ENCODE measurements at regions not wholly inside any gene's neighbourhood (a gene's known extent, or its start where the extent isn't known, plus 50 kb on each side); places are given as distances from the start of the nearest gene placed in this dataset.

DNA sequence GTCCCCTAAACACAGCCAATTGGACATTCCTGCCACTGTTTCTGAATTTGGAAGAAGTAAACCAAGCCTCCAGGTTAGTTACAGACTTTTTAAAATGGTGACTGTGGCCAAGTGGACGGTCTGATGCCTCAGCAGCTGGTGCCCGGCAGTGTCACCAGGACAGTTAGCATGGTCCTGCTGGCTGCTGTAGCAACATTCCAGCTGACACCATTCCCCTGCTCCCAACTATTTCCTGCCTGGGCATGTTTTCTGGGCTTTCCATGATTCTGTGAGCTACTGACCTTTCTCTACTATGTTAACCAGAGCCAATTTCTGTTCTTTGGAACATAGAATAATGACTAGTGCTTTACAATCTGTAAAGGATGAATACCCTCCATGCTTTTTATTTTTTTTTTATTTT lies 95.0 kb downstream of the TLR5 start:
- no peak overlapping the region for H3K27ac ChIP-seq (ENCODE audit: low read depth, low read length)
- H3K27me3 ChIP-seq (ENCODE audit: insufficient read depth, low read length) = peaks cover 13% of the 10 kb centered on the region
- H3K79me2 ChIP-seq (ENCODE audit: insufficient read depth, low read length) = no peaks in the 10 kb centered on the region
- H3K9me3 ChIP-seq (ENCODE audit: low read depth, low read length) = no peaks in the 10 kb centered on the region
- H3K4me2 ChIP-seq (ENCODE audit: insufficient read depth, low read length) = no peak overlapping the region
- H3K36me3 ChIP-seq (ENCODE audit: insufficient read depth, low read length) = no peaks in the 10 kb centered on the region
- peaks cover 3% of the 10 kb centered on the region for H3K4me1 ChIP-seq (ENCODE audit: insufficient read depth, low read length)
- no peak overlapping the region for H3K4me3 ChIP-seq (ENCODE audit: insufficient read depth, low read length)
- H4K20me1 ChIP-seq (ENCODE audit: insufficient read depth, low read length) = no peaks in the 10 kb centered on the region
- TF ChIP-seq, protein P1, sequence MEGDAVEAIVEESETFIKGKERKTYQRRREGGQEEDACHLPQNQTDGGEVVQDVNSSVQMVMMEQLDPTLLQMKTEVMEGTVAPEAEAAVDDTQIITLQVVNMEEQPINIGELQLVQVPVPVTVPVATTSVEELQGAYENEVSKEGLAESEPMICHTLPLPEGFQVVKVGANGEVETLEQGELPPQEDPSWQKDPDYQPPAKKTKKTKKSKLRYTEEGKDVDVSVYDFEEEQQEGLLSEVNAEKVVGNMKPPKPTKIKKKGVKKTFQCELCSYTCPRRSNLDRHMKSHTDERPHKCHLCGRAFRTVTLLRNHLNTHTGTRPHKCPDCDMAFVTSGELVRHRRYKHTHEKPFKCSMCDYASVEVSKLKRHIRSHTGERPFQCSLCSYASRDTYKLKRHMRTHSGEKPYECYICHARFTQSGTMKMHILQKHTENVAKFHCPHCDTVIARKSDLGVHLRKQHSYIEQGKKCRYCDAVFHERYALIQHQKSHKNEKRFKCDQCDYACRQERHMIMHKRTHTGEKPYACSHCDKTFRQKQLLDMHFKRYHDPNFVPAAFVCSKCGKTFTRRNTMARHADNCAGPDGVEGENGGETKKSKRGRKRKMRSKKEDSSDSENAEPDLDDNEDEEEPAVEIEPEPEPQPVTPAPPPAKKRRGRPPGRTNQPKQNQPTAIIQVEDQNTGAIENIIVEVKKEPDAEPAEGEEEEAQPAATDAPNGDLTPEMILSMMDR (IDR thresholded peaks at IDR 0.05; ENCODE audit: extremely low read depth, low read depth, low read length) = no peak
- no peak overlapping the region for H2AFZ ChIP-seq (ENCODE audit: low read length)
- DNase-seq (ENCODE audit: insufficient read length, low spot score, missing footprints) = no peak

DNA sequence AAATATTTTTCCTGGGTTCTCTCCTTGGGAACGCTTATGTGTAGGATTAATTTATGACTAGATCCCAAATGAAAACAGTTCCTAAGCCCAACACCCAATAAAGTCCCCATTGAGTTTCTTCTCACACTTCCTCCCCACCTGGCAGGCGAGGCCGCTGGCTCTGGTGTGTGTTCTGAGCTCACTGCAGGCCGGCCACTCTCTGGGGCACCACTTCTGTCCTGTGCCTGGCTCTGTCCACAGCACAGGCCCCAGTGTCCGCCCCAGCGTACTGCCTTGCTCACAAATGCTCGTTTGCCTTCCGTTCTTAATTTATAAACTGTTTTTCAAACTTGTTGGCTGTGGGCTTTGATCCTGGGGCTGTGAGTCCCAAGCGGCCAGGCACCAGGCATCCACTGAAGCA lies 90.6 kb downstream of the TLR5 start:
- Histone ChIP-seq H4K20me1 (ENCODE audit: insufficient read depth, low read length) (no peaks in the 10 kb centered on the region), H3K4me3 (ENCODE audit: insufficient read depth, low read length) (no peak overlapping the region), H2AFZ (ENCODE audit: low read length) (no peak overlapping the region), H3K4me2 (ENCODE audit: insufficient read depth, low read length) (no peak overlapping the region), H3K36me3 (ENCODE audit: insufficient read depth, low read length) (no peaks in the 10 kb centered on the region), H3K27ac (ENCODE audit: low read depth, low read length) (no peak overlapping the region), H3K4me1 (ENCODE audit: insufficient read depth, low read length) (peaks cover 3% of the 10 kb centered on the region), H3K27me3 (ENCODE audit: insufficient read depth, low read length) (peaks cover 20% of the 10 kb centered on the region), H3K9me3 (ENCODE audit: low read depth, low read length) (no peaks in the 10 kb centered on the region), H3K79me2 (ENCODE audit: insufficient read depth, low read length) (no peaks in the 10 kb centered on the region)
- TF ChIP-seq, protein P1 (IDR thresholded peaks at IDR 0.05; ENCODE audit: extremely low read depth, low read depth, low read length) = no peak
- no peak for DNase-seq (ENCODE audit: insufficient read length, low spot score, missing footprints)

DNA sequence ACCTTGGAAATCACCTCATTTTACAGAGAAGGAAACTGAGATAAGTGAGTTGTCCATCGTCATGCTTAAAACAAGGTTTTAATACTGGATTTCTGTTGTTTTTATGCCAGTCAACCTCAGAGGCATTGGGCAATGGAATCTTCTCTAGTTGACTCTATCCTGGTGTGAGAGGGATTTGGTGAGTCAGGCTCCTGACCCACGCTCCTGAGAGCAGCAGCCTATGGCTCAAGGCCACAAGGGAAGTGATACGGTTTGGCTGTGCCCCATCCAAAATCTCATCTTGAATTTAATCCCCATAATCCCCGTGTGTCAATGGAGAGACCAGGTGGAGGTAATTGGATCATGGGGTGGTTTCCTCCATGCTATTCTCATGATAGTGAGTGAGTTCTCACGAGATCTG lies 90.1 kb downstream of the TLR5 start:
- TF ChIP-seq, protein P1 (IDR thresholded peaks at IDR 0.05; ENCODE audit: extremely low read depth, low read depth, low read length) = no peak
- Histone ChIP-seq H3K4me1 (ENCODE audit: insufficient read depth, low read length) (peaks cover 3% of the 10 kb centered on the region), H3K79me2 (ENCODE audit: insufficient read depth, low read length) (no peaks in the 10 kb centered on the region), H4K20me1 (ENCODE audit: insufficient read depth, low read length) (no peaks in the 10 kb centered on the region), H3K27me3 (ENCODE audit: insufficient read depth, low read length) (peaks cover 20% of the 10 kb centered on the region), H3K27ac (ENCODE audit: low read depth, low read length) (no peak overlapping the region), H2AFZ (ENCODE audit: low read length) (no peak overlapping the region), H3K36me3 (ENCODE audit: insufficient read depth, low read length) (no peaks in the 10 kb centered on the region), H3K4me2 (ENCODE audit: insufficient read depth, low read length) (no peak overlapping the region), H3K9me3 (ENCODE audit: low read depth, low read length) (no peaks in the 10 kb centered on the region), H3K4me3 (ENCODE audit: insufficient read depth, low read length) (no peak overlapping the region)
- peak; percentile 92 for DNase-seq (ENCODE audit: insufficient read length, low spot score, missing footprints)

DNA sequence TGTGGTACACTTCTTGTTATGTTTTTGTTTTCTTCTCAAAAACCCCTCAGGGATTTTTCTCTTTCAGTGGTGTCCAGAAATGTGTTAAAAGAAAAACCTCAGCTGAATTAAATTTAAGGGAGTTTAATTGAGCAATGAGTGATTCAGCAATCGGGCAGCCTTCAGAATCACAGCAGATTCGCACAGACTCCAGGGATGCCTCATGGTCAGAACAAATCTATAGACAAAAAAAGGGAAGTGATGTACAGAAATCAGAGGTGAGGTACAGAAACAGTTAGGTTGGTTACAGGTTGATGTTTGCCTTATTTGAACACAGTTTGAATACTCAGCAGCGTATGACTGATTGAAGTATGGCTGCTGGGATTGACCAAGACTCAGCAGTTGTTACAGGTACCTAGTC lies 86.2 kb downstream of the TLR5 start:
- no peak for DNase-seq (ENCODE audit: insufficient read length, low spot score, missing footprints)
- no peaks in the 10 kb centered on the region for H3K9me3 ChIP-seq (ENCODE audit: low read depth, low read length)

More for the DNA sequence above, 86.2 kb downstream of the TLR5 start:
- H3K4me2 ChIP-seq (ENCODE audit: insufficient read depth, low read length) = no peak overlapping the region
- H3K4me1 ChIP-seq (ENCODE audit: insufficient read depth, low read length) = peaks cover 3% of the 10 kb centered on the region
- H2AFZ ChIP-seq (ENCODE audit: low read length) = no peak overlapping the region
- H3K36me3 ChIP-seq (ENCODE audit: insufficient read depth, low read length) = no peaks in the 10 kb centered on the region
- TF ChIP-seq, protein P1 (IDR thresholded peaks at IDR 0.05; ENCODE audit: extremely low read depth, low read depth, low read length) = no peak
- H4K20me1 ChIP-seq (ENCODE audit: insufficient read depth, low read length) = no peaks in the 10 kb centered on the region
- no peaks in the 10 kb centered on the region for H3K79me2 ChIP-seq (ENCODE audit: insufficient read depth, low read length)
- peaks cover 26% of the 10 kb centered on the region for H3K27me3 ChIP-seq (ENCODE audit: insufficient read depth, low read length)
- no peak overlapping the region for H3K4me3 ChIP-seq (ENCODE audit: insufficient read depth, low read length)
- H3K27ac ChIP-seq (ENCODE audit: low read depth, low read length) = no peak overlapping the region
